SJSA1 (cell line): ENCODE measurements at regions not wholly inside any gene's neighbourhood (a gene's known extent, or its start where the extent isn't known, plus 50 kb on each side); places are given as distances from the start of the nearest gene placed in this dataset.

ENCODE experiments used
- DNase-seq, 2 experiments: peaks; one replicate each; pipeline ENCODE4 v3.0.0-alpha.2; 2015 to 2020; ENCODE audit warnings: low spot score in 2 of 2, low read depth in 1 of 2
- H3K27ac ChIP-seq: fragments of 250-450 bp; sonication (Bioruptor Pico); 2 replicates; pipeline ENCODE4 v1.5.1; 2020; ENCODE audit warnings: mild to moderate bottlenecking, moderate library complexity
- H3K27me3 ChIP-seq: fragments of 250-450 bp; sonication (Bioruptor Pico); replicated peaks from 2 replicates; pipeline ENCODE4 v1.5.1; 2020; ENCODE audit warnings: mild to moderate bottlenecking, moderate library complexity
- H3K36me3 ChIP-seq: fragments of 250-450 bp; sonication (Bioruptor Pico); 2 replicates; pipeline ENCODE4 v1.5.1; 2020; ENCODE audit warnings: mild to moderate bottlenecking
- H3K4me1 ChIP-seq: fragments of 250-450 bp; sonication (Bioruptor Pico); replicated peaks from 2 replicates; pipeline ENCODE4 v1.6.1; 2021; ENCODE audit warnings: mild to moderate bottlenecking
- H3K4me3 ChIP-seq: fragments of 250-450 bp; sonication (Bioruptor Pico); 2 replicates; pipeline ENCODE4 v1.5.1; 2020; ENCODE audit warnings: mild to moderate bottlenecking
- H3K9me3 ChIP-seq: fragments of 250-450 bp; sonication (Bioruptor Pico); replicated peaks from 2 replicates; pipeline ENCODE4 v1.5.1; 2020; ENCODE audit warnings: mild to moderate bottlenecking

DNA sequence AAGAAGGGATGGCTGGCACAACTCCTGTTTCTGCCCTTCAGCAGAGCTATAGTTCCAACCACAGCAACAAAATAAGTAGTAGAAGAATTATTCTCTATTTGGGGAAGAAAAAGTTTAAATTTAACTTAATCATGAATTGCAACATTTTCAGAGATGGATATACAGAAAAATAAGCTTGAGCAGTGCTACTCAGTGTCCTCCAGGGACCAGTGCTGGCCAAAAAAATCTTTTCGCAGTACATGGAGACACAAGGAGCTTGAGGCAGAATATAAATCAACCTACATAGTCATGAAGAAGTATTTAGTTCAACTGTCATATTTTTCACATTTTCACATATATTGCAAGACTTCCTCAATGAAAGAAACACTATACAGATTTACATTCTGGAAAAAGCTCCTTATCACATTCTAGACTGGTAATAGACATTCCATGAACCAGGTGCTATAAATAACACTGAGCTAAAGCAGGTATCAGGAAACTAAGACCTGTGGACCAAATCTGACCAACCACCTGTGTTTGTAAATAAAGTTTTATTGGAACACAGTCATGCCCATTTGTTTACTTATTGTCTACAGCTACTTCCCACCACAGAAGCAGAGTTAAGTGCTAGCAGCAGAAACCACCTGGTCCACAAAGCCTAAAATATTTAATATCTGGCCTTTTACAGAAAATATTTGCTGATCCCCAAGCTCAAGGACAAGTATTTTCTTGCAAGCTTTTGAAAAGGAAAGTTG, 101.9 kb downstream of the RGS21 start:
- Histone ChIP-seq H3K4me3 (no peak overlapping the region), H3K27me3 (no peaks in the 10 kb centered on the region), H3K9me3 (no peaks in the 10 kb centered on the region), H3K4me1 (no peaks in the 10 kb centered on the region), H3K36me3 (no peaks in the 10 kb centered on the region), H3K27ac (no peak overlapping the region)
- no peak for DNase-seq

GRCh38 chr1:192430644-192431043, 113.9 kb downstream of the RGS21 start:
- Histone ChIP-seq H3K4me1 (no peaks in the 10 kb centered on the region), H3K27me3 (no peaks in the 10 kb centered on the region), H3K36me3 (no peaks in the 10 kb centered on the region), H3K9me3 (no peaks in the 10 kb centered on the region), H3K4me3 (no peak overlapping the region), H3K27ac (no peak overlapping the region)
- DNase-seq, result no peak

DNA sequence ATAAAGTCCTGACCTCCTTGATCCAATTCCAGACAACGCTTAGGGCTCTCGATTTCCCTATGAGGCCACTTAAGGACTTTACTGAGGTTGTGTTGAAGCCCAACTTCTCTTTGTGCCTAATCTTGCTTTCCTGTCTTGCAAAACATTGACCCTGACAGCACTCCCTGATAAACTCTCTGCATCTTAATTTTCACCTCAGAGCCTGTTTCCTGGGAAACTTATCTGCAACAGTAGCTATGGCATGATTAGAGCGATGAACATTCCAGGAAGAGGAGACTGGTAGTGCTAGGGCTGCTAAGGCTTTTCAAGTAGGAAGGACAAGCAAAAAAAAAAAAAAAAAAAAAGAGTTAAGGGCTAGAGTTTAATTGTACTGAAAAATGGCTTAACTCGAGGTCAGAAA, 118.9 kb downstream of the RGS21 start:
- peaks cover 9% of the 10 kb centered on the region for H3K4me1 ChIP-seq
- H3K36me3 ChIP-seq, result no peaks in the 10 kb centered on the region

DNA sequence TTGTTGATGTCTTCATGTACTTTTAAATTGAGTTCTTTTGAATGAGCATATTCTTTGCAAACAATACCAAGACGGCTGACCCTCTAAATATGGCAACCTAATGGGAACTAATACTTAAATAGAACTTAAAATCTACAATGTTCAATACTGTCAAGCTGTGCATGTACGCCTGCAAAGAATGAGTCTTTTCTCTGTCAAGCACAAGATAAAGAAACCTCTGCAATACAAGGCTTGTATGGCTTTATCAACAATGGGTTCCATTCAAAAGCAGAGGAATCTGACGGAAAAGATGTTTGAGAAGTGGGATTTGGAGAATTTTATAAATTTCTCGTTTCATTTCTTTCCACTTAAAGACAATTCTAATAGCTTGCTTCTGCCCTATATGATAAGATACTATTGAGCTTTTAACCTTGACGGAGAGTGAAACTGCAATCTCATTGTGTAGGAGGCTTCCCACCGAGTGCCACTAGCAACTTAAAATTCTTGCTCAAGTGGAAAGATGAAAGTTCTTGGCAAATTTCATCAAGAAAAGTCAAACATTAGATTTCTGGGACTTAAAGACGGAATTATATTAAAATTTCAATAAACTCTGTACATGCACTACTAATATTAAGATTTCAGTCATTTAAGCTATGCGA, 119.8 kb downstream of the RGS21 start:
- Histone ChIP-seq H3K27ac (no peak overlapping the region), H3K9me3 (no peaks in the 10 kb centered on the region), H3K4me1 (peaks cover 9% of the 10 kb centered on the region), H3K4me3 (no peak overlapping the region), H3K36me3 (no peaks in the 10 kb centered on the region), H3K27me3 (no peaks in the 10 kb centered on the region)
- no peak for DNase-seq

More for the DNA sequence above, 118.9 kb downstream of the RGS21 start:
- no peaks in the 10 kb centered on the region for H3K27me3 ChIP-seq
- H3K4me3 ChIP-seq, result no peak overlapping the region
- H3K27ac ChIP-seq, result no peak overlapping the region
- H3K9me3 ChIP-seq, result no peaks in the 10 kb centered on the region
- no peak for DNase-seq

DNA sequence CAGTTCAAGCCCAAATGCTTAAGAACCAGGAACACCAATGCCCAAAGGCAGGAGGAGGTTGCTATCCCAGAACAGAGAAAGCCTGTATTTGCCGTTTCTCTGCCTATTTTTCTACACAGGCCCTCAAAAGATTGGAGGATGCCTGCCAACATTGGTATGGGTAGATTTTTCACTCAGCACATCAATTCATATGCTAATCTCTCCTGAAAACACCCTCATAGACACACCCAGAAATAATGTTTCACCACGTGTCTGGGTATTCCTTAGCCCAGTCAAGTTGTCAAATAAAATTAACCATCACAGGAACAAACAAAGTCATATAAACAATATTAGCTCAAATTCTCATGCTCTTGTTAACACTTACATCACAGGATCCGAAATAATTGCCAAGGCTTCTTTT, 121.9 kb downstream of the RGS21 start:
- Histone ChIP-seq H3K27ac (no peak overlapping the region), H3K36me3 (no peaks in the 10 kb centered on the region), H3K9me3 (no peaks in the 10 kb centered on the region), H3K4me3 (no peak overlapping the region), H3K4me1 (peaks cover 9% of the 10 kb centered on the region), H3K27me3 (no peaks in the 10 kb centered on the region)
- no peak for DNase-seq

GRCh38 chr1:192439373-192440025, 122.7 kb downstream of the RGS21 start:
- no peak overlapping the region for H3K4me3 ChIP-seq
- no peaks in the 10 kb centered on the region for H3K36me3 ChIP-seq
- H3K27ac ChIP-seq, result no peak overlapping the region
- H3K4me1 ChIP-seq, result peaks cover 9% of the 10 kb centered on the region
- no peaks in the 10 kb centered on the region for H3K27me3 ChIP-seq
- H3K9me3 ChIP-seq, result no peaks in the 10 kb centered on the region
- DNase-seq, result peak; percentile 48 to 53

DNA sequence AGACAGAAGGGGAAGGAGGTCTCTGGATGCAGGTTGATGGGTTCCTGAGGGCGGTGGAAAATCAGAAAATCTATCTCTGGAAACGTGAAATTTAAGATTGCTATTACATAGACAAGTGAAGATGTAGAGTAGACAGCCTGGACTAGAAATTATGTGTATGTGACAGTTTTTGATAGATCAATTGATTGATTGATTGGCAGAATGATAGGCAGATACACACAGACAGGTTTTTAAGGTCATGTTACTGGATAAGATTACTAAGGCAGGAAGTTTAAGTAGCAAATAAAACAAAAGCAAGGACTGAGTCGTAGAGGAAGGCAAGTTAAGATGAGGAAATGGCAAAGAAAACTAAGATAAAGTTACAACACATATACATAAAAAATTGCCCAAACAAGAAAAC, 124.7 kb downstream of the RGS21 start:
- Histone ChIP-seq H3K27ac (no peak overlapping the region), H3K9me3 (no peaks in the 10 kb centered on the region), H3K36me3 (no peaks in the 10 kb centered on the region), H3K4me1 (peaks cover 9% of the 10 kb centered on the region), H3K4me3 (no peak overlapping the region), H3K27me3 (no peaks in the 10 kb centered on the region)
- DNase-seq, result no peak

DNA sequence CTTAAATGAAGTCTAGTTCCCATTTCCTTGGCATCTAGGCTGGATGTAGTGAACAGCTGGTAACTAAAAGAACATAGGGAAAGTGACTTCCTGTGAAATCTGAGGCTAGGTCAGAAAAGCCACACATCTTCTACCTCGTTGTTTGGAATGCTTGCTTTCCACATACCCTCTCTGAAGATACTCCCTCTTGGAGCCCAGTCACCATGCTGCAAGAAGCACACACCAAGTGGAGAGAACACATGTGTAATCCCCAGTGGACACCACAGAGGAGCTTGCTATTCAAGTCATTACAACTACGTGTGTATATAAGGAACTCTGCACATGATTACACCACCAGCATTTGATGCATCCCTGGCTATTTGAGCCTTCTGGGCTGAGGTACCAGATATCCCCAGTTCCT, 125.9 kb downstream of the RGS21 start:
- Histone ChIP-seq H3K4me1 (peaks cover 9% of the 10 kb centered on the region), H3K36me3 (no peaks in the 10 kb centered on the region), H3K27me3 (no peaks in the 10 kb centered on the region), H3K9me3 (no peaks in the 10 kb centered on the region), H3K4me3 (no peak overlapping the region), H3K27ac (no peak overlapping the region)
- DNase-seq, result no peak

DNA sequence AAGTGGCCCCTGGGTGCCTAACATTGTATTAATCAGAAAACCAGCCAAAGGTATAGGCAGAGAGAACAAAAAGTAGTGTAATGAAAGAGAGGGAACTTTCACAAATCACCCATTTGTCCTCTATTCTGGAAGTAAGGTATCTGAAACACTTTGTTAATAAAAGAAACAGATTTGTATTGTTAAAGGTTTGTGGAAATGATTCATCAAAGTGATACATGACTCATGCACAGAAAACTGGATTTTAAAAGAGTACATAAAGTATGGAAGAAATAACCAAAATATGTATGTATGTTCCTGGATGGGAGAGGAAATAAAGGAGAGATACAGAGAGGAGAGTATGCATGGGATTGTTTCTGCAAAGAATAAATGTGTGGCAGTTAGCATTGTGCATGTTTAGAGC, 126.8 kb downstream of the RGS21 start:
- Histone ChIP-seq H3K27ac (no peak overlapping the region), H3K27me3 (no peaks in the 10 kb centered on the region), H3K4me1 (peaks cover 9% of the 10 kb centered on the region), H3K36me3 (no peaks in the 10 kb centered on the region), H3K9me3 (no peaks in the 10 kb centered on the region), H3K4me3 (no peak overlapping the region)
- no peak for DNase-seq

DNA sequence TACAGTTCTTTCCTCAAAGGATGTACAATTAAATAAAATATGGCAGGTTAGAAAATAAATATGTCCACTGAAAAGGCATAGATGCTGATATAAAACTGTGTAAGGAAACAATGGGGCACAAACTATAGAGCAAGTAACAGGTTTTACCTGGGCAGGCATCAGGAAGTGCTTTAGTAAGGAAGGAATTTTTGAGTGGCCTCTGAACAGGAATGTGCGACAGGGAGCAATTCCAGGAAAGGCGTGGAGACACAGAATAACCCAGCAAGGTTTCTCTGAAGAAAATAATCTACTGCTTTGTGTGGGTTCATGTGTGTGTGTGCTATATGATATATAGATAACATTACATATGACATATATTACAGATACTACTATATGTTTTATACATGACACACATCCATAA, 128.4 kb downstream of the RGS21 start:
- Histone ChIP-seq H3K27me3 (no peaks in the 10 kb centered on the region), H3K27ac (no peak overlapping the region)

GRCh38 chr1:192445839-192446489, 129.2 kb downstream of the RGS21 start:
- no peaks in the 10 kb centered on the region for H3K36me3 ChIP-seq
- H3K27ac ChIP-seq, result no peak overlapping the region
- peaks cover 6% of the 10 kb centered on the region; the same call in 1 of the 2 replicates for H3K27me3 ChIP-seq
- H3K4me1 ChIP-seq, result no peaks in the 10 kb centered on the region
- H3K4me3 ChIP-seq, result no peak overlapping the region
- DNase-seq, result peak; percentile 49 to 54
- H3K9me3 ChIP-seq, result no peaks in the 10 kb centered on the region

More for the DNA sequence above, 128.4 kb downstream of the RGS21 start:
- H3K9me3 ChIP-seq, result no peaks in the 10 kb centered on the region
- no peak overlapping the region for H3K4me3 ChIP-seq
- no peak for DNase-seq
- no peaks in the 10 kb centered on the region for H3K36me3 ChIP-seq
- no peaks in the 10 kb centered on the region for H3K4me1 ChIP-seq

DNA sequence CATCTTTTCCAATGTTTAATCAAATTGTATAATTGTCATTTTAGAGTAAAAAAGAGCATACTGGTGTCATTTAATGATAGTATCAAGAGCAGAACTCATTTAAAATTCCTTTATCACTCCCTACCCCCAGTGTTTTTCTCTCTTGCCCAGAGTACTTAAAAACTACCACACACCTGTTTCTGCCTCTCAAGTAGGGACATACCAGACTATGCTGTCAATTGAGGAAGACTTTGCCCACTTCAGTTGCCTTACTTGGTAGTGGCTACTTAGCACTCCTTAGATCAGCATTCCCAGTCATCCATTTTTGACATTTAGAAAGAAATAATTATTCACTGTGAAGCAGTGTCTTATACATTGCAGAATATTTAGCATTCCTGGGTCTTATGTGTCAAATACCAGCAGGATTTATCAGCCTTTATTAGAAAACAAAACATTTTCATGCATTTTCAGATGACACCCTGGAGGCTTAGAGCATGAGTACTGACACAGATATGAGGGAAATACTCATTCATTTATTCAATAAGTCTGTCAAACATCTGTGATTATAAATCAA, 127.5 kb upstream of the RGS1 start:
- Histone ChIP-seq H3K9me3 (no peaks in the 10 kb centered on the region), H3K36me3 (no peaks in the 10 kb centered on the region), H3K27ac (no peak overlapping the region), H3K27me3 (peaks cover 6% of the 10 kb centered on the region), H3K4me1 (no peaks in the 10 kb centered on the region), H3K4me3 (no peak overlapping the region)
- no peak for DNase-seq

DNA sequence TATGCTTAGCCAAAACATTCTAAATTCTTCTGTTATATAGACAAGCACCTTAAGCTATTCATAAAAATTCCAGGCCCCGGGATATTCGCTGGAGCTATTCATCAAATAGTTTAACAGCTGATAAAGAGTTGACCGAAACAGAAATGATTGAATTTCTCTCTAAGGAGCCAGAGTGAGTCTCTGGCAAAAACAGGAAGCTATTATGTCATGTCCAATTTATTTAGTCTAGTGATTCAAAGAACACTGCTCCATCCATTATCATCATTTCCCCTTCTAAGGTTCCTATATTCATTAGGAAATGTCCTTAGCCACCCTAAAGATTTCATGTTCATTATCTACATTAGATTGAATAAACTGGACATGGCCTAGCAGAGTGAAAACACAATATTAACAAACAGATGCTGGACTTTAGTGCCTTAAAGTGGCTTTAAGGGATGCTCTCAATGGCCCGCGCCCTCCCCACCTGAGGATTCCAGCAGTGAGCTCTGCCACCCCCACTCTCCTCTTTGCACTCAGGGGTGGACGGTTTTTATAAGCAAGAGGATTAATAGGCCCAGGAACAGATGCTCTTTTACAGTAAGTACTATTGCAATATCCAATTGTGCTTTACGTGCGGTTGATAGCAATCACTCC, 122.1 kb upstream of the RGS1 start:
- Histone ChIP-seq H3K27ac (no peak overlapping the region), H3K4me1 (no peaks in the 10 kb centered on the region), H3K36me3 (no peaks in the 10 kb centered on the region), H3K27me3 (peaks cover 6% of the 10 kb centered on the region), H3K4me3 (no peak overlapping the region), H3K9me3 (no peaks in the 10 kb centered on the region)
- no peak for DNase-seq
